Astrocyte of the cerebellum (primary cell): ENCODE measurements at regions not wholly inside any gene's neighbourhood (a gene's known extent, or its start where the extent isn't known, plus 50 kb on each side); places are given as distances from the start of the nearest gene placed in this dataset.

Experiments
- DNase-seq: peaks from one replicate; pipeline ENCODE4 v3.0.0-alpha.2; 2011; ENCODE audit warnings: low read depth
- H3K4me3 ChIP-seq: 2 replicates; pipeline ENCODE4 v1.5.1; 2011; ENCODE audit warnings: mild to moderate bottlenecking, low read depth, low read length, moderate library complexity
- CTCF ChIP-seq: IDR thresholded peaks from 2 replicates; pipeline ENCODE4 v1.5.1; 2012; ENCODE audit warnings: low read length, low read depth, moderate library complexity, mild to moderate bottlenecking; ENCODE audit errors: missing control alignments
- in situ Hi-C: cut with HindIII; loops from 2 replicates; pipeline ENCODE4 v1.10.0; 2017; ENCODE audit warnings: low sequenced_read_pairs

GRCh38 chr2:224325941-224326340 lies 76.0 kb downstream of the FAM124B start:
- in situ Hi-C loops, result no loop called here
- no peak overlapping the region for H3K4me3 ChIP-seq
- no peak for DNase-seq
- no peak for TF ChIP-seq CTCF

- no peak overlapping the region for H3K4me3 ChIP-seq
- no peak for TF ChIP-seq CTCF
- no peak for DNase-seq
- in situ Hi-C loops, result no loop called here
Measured at GRCh38 chr2:224324604-224325003, 77.3 kb downstream of the FAM124B start.

- H3K4me3 ChIP-seq, result no peak overlapping the region
- no peak for DNase-seq
- in situ Hi-C loops, result no loop called here
- no peak for TF ChIP-seq CTCF
Measured at GRCh38 chr2:224320660-224321059, 81.2 kb downstream of the FAM124B start.

- no peak for DNase-seq
- TF ChIP-seq CTCF, result no peak
- in situ Hi-C loops, result no loop called here
- no peak overlapping the region for H3K4me3 ChIP-seq
Measured at GRCh38 chr2:224319750-224320149, 82.2 kb downstream of the FAM124B start.

GRCh38 chr2:224312741-224313140 lies 89.2 kb downstream of the FAM124B start:
- in situ Hi-C loops, result no loop called here

GRCh38 chr2:224310943-224311625 lies 90.8 kb downstream of the FAM124B start:
- no peak overlapping the region for H3K4me3 ChIP-seq
- DNase-seq, result no peak
- no peak for TF ChIP-seq CTCF
- in situ Hi-C loops, result no loop called here

More at GRCh38 chr2:224312741-224313140, 89.2 kb downstream of the FAM124B start:
- no peak for TF ChIP-seq CTCF
- no peak for DNase-seq
- no peak overlapping the region for H3K4me3 ChIP-seq

GRCh38 chr2:224309176-224309575 lies 92.7 kb downstream of the FAM124B start:
- in situ Hi-C loops, result no loop called here
- no peak overlapping the region for H3K4me3 ChIP-seq
- no peak for TF ChIP-seq CTCF
- peak; percentile 69 for DNase-seq
